ENCODE measurements at regions not wholly inside any gene's neighbourhood (a gene's known extent, or its start where the extent isn't known, plus 50 kb on each side); places are given as distances from the start of the nearest gene placed in this dataset.

DNA sequence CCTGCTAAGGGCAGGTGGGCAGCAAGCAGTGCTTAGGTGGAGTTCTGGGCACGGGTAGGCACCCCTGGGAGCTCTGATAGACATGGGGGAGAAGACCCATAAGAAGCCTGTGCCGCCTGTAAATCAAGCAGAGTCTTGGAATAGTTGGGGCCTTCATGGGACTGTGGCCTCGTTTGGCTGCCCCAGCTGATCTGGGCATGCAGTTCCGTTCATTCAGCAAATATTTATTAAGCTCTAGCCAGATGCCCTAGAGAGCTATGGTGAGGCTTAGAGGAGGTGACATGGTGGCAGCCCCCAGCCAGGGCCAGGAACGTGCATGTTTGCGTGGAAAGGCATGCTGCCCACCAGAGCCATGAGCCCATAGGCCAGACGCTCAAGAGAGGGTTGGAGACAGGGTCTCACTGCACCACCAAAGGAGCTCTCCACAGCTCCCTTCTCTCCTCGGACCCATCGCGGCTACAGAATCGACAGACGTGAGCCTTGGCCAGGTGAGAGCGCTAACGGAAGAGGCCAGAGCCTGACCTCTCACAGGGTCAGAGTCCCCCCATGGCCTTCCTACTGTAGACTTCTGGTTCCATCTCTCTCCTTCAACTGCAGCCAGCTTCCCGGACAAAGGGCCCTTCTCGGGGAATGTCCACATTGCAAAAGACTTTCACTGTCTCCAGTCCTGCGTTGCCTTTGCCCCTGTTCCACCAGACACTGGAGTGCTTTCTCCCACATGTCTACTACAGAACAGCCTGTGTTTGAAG, 135.7 kb downstream of the INHBB start:
- TF ChIP-seq, protein P1, sequence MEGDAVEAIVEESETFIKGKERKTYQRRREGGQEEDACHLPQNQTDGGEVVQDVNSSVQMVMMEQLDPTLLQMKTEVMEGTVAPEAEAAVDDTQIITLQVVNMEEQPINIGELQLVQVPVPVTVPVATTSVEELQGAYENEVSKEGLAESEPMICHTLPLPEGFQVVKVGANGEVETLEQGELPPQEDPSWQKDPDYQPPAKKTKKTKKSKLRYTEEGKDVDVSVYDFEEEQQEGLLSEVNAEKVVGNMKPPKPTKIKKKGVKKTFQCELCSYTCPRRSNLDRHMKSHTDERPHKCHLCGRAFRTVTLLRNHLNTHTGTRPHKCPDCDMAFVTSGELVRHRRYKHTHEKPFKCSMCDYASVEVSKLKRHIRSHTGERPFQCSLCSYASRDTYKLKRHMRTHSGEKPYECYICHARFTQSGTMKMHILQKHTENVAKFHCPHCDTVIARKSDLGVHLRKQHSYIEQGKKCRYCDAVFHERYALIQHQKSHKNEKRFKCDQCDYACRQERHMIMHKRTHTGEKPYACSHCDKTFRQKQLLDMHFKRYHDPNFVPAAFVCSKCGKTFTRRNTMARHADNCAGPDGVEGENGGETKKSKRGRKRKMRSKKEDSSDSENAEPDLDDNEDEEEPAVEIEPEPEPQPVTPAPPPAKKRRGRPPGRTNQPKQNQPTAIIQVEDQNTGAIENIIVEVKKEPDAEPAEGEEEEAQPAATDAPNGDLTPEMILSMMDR (IDR thresholded peaks at IDR 0.05; ENCODE audit: insufficient read depth, low read depth, low read length): no peak
- no peak for TF ChIP-seq EZH2 (IDR thresholded peaks at IDR 0.05; ENCODE audit: insufficient read depth, low read length)

Data from astrocyte (in vitro differentiated cells and primary cell).